Coronary artery (tissue), 2 donors: ENCODE measurements at regions not wholly inside any gene's neighbourhood (a gene's known extent, or its start where the extent isn't known, plus 50 kb on each side); places are given as distances from the start of the nearest gene placed in this dataset.

Source experiments
- DNase-seq: peaks from one replicate; pipeline ENCODE4 v3.0.0-alpha.2; 2017; ENCODE audit warnings: low spot score
- H3K27ac ChIP-seq, 2 donors: fragments of 200-600 bp; sonication (generic); one replicate each; pipeline ENCODE4 v1.5.1; 2016 to 2019
- H3K4me3 ChIP-seq: fragments of 200-600 bp; sonication (generic); 2 replicates; pipeline ENCODE4 v1.5.1; 2016; ENCODE audit warnings: mild to moderate bottlenecking, moderate library complexity
- TF ChIP-seq, protein P1 (sequence below): fragments of 200-600 bp; sonication (generic); IDR thresholded peaks from one replicate; pipeline ENCODE4 v1.5.1; 2019; ENCODE audit warnings: antibody characterized with exemption

DNA sequence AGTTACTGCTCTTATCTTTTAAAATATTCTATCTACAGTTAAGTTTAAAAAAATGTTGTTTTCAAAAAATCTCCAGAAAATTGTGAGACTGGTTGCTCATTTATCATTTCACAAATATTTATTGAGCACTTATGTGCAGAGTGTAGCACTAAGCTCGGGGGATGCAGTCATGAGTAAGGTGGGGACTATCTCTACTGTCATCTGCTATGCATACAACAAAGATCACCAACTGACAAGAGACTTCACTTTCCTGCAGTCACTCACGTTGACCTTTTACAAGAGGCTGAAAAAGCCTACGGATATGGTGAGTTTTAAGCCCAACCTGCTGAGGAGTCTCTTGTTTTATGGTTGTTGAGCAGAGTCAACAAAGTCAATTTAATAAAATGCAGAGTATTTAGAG lies 392.5 kb downstream of the KLF12 start:
- TF ChIP-seq, protein P1, sequence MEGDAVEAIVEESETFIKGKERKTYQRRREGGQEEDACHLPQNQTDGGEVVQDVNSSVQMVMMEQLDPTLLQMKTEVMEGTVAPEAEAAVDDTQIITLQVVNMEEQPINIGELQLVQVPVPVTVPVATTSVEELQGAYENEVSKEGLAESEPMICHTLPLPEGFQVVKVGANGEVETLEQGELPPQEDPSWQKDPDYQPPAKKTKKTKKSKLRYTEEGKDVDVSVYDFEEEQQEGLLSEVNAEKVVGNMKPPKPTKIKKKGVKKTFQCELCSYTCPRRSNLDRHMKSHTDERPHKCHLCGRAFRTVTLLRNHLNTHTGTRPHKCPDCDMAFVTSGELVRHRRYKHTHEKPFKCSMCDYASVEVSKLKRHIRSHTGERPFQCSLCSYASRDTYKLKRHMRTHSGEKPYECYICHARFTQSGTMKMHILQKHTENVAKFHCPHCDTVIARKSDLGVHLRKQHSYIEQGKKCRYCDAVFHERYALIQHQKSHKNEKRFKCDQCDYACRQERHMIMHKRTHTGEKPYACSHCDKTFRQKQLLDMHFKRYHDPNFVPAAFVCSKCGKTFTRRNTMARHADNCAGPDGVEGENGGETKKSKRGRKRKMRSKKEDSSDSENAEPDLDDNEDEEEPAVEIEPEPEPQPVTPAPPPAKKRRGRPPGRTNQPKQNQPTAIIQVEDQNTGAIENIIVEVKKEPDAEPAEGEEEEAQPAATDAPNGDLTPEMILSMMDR = no peak
- Histone ChIP-seq H3K27ac (no peak overlapping the region), H3K4me3 (no peak overlapping the region)
- no peak for DNase-seq

DNA sequence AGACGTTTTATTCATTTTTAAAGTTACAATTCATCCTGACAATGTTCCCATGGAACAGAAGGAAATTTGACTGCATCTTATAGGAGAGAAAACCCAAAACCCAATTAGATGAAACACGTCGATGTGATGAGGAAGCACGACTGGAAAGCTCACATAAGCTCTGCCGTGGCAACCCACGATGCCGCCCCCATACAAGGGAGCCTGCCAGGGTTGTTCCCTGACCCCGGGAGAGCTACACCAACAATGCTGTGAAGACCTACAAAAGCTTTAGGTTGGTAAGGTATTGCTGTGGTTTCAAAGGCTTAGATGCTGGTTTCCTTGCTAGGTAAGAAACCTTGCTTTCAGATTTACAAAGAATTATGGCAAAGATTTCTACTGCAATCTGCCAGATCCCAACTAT lies 393.1 kb downstream of the KLF12 start:
- H3K4me3 ChIP-seq = peak overlapping the region; percentile 21
- TF ChIP-seq, protein P1 = no peak
- DNase-seq = no peak

DNA sequence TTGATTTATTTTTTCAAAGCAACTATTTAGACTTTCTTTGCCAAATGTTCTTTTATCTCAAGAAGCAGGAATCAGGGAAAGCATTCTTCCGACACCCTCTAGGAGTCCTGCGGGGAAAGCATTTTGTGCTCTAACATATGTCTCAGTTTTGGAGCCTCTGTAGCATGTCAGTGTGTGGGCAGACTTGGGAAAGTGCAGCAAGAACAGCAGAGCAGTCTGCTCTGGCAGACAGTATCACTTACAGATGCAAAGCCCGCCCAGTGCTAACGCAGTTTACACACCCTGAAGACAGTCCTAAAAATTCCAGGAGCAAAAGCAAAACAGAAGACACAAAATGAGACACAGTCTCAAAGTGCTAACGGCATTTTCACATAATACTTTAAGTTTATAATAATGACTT lies 393.5 kb downstream of the KLF12 start:
- no peak for DNase-seq
- TF ChIP-seq, protein P1 = no peak
- H3K27ac ChIP-seq = no peak overlapping the region
- peak overlapping the region; percentile 21 for H3K4me3 ChIP-seq

More for the DNA sequence above, 393.1 kb downstream of the KLF12 start:
- no peak overlapping the region for H3K27ac ChIP-seq

DNA sequence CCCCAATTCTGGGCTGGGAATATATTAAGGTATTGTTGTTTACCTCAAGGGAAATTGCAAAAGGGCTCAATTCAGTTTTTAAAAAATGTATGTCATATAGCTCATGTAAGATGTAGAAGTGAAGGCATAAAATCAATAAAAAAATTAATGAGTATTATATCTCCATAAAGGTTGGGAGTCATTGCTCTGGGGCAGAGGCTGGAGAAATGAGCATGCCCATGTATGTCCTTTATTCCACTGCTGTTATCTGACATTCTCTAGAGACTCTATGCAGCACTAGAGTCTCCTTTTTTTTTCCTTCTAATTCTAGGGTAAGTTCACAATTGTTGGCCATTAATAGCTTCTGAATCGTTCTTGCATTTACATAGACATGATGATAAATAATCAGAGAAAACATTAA lies 394.8 kb downstream of the KLF12 start:
- H3K27ac ChIP-seq = no peak overlapping the region
- TF ChIP-seq, protein P1 = no peak
- no peak overlapping the region for H3K4me3 ChIP-seq
- DNase-seq = no peak

GRCh38 chr13:73738626-73739025 lies 395.6 kb downstream of the KLF12 start:
- Histone ChIP-seq H3K4me3 (no peak overlapping the region), H3K27ac (no peak overlapping the region)
- TF ChIP-seq, protein P1 = no peak
- no peak for DNase-seq

GRCh38 chr13:73737214-73737613 lies 397.0 kb downstream of the KLF12 start:
- DNase-seq = no peak
- TF ChIP-seq, protein P1 = no peak
- no peak overlapping the region for H3K27ac ChIP-seq
- H3K4me3 ChIP-seq = no peak overlapping the region

- TF ChIP-seq, protein P1 = no peak
- Histone ChIP-seq H3K27ac (no peak overlapping the region), H3K4me3 (no peak overlapping the region)
- DNase-seq = no peak
Measured at GRCh38 chr13:73733706-73734105, 400.5 kb downstream of the KLF12 start.
